NB4 (cell line): ENCODE measurements at regions not wholly inside any gene's neighbourhood (a gene's known extent, or its start where the extent isn't known, plus 50 kb on each side); places are given as distances from the start of the nearest gene placed in this dataset.

Experiments used
- DNase-seq: peaks from one replicate; pipeline ENCODE4 v3.0.0; 2010; ENCODE audit warnings: low read depth
- H3K4me3 ChIP-seq: one replicate; pipeline ENCODE4 v1.5.1; 2011; ENCODE audit warnings: mild to moderate bottlenecking, low read depth, low read length, moderate library complexity
- CTCF ChIP-seq: IDR thresholded peaks from one replicate; pipeline ENCODE4 v1.5.1; 2012; ENCODE audit warnings: low read depth, low read length
- MAX ChIP-seq: IDR thresholded peaks from 2 replicates; pipeline ENCODE4 v1.6.1; 2011; ENCODE audit warnings: low read depth, low read length
- MYC ChIP-seq: IDR thresholded peaks from 2 replicates; pipeline ENCODE4 v1.6.1; 2011; ENCODE audit warnings: low read depth, low read length
- POLR2A ChIP-seq: IDR thresholded peaks from 2 replicates; pipeline ENCODE4 v1.6.1; 2011; ENCODE audit warnings: mild to moderate bottlenecking; ENCODE audit not compliant: insufficient read length; ENCODE audit errors: extremely low read depth

GRCh38 chr4:187063251-187063650, 339.6 kb upstream of the FAT1 start:
- TF ChIP-seq POLR2A, result no peak
- H3K4me3 ChIP-seq, result no peak overlapping the region
- DNase-seq, result no peak

DNA sequence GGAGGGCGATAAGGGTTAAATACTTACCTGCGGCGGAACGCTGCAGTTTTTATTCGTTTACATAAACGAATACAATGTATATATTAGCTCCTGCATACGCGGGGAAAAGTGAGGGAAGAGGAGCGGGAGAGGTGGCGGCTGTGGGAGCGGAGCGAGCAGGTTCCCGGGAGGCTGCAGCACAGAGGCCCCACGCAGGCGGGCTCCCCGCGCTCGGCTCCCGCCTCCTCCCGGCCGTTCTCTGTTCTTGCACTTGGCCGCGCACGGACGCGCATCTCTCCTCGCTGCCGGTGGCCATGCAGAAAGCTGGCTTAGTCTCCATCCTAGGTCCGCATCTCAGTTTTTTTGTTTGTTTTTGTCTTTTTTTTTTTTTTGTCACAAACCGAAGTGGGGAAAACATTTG, 340.4 kb upstream of the FAT1 start:
- TF ChIP-seq CTCF (no peak), POLR2A (no peak), MAX (no peak), MYC (no peak)
- DNase-seq, result no peak
- H3K4me3 ChIP-seq, result no peak overlapping the region

- TF ChIP-seq MAX, result no peak
- no peak for TF ChIP-seq CTCF
- TF ChIP-seq POLR2A, result no peak
- TF ChIP-seq MYC, result no peak
- H3K4me3 ChIP-seq, result no peak overlapping the region
- no peak for DNase-seq
These were observed 341.7 kb upstream of the FAT1 start for GRCh38 chr4:187065396-187065795.

- TF ChIP-seq POLR2A (no peak), MAX (no peak), CTCF (no peak), MYC (no peak)
- no peak for DNase-seq
- H3K4me3 ChIP-seq, result no peak overlapping the region
These were observed 342.1 kb upstream of the FAT1 start for GRCh38 chr4:187065806-187066205.

DNA sequence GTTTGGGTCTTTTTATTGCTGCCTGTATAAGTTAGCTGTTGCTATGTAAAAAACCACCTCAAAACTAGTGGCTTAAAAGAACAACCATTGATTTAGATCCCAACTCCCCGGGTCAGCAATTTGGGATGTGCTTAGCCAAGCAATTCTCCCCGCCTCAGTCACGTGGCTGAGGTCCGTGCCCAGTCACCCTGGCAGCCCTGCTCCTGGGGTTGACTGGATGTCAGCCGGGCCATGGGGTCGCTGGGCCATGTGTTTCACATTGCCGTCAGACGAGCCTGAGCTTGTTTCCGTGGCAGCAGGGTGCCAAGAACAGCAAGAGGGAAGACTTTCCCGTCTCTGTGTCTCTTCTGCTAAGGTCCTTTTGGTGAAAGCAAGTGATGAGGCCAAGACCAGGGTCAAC, 345.7 kb upstream of the FAT1 start:
- TF ChIP-seq MAX (no peak), POLR2A (no peak), MYC (no peak), CTCF (no peak)
- no peak for DNase-seq

DNA sequence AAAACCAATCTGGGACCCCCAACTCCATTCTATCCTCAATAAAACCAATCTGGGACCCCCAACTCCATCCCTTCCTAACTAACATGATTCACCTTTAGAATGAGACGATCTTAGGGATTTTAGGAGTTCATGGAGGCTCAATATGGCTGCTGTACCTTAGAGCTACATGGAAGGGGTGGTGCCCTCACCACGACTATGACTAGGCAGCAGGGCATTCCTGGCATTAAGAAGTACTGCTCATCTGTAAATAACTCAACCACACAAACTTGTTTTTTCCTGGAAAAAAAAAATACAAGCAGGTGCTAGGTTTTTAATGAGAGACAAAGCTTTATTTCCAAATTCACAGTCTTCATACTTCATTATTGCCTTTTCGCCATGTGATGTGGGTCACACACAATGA, 346.5 kb upstream of the FAT1 start:
- no peak for DNase-seq
- TF ChIP-seq MYC (no peak), POLR2A (no peak), MAX (no peak), CTCF (no peak)
- no peak overlapping the region for H3K4me3 ChIP-seq

More for the DNA sequence above, 345.7 kb upstream of the FAT1 start:
- H3K4me3 ChIP-seq, result no peak overlapping the region
